GM10266 (cell line): ENCODE measurements at regions not wholly inside any gene's neighbourhood (a gene's known extent, or its start where the extent isn't known, plus 50 kb on each side); places are given as distances from the start of the nearest gene placed in this dataset.

Experiments
- DNase-seq: peaks from one replicate; pipeline ENCODE4 v3.0.0; 2012; ENCODE audit errors: extremely low spot score
- CTCF ChIP-seq: IDR thresholded peaks from 2 replicates; pipeline ENCODE4 v1.5.1; 2012; ENCODE audit warnings: mild to moderate bottlenecking, low read depth; ENCODE audit not compliant: control insufficient read depth, insufficient read depth; ENCODE audit errors: missing control alignments

- no peak for TF ChIP-seq CTCF
- no peak for DNase-seq
Measured at GRCh38 chr6:23176883-23177282, 607.5 kb downstream of the HDGFL1 start.

GRCh38 chr6:23177806-23178205, 608.4 kb downstream of the HDGFL1 start:
- TF ChIP-seq CTCF = no peak
- no peak for DNase-seq

GRCh38 chr6:23179994-23180393, 610.6 kb downstream of the HDGFL1 start:
- TF ChIP-seq CTCF = no peak
- no peak for DNase-seq

- no peak for DNase-seq
- TF ChIP-seq CTCF = no peak
Measured at GRCh38 chr6:23180504-23181293, 611.3 kb downstream of the HDGFL1 start.

- no peak for TF ChIP-seq CTCF
- DNase-seq = no peak
Measured at GRCh38 chr6:23181356-23182110, 612.2 kb downstream of the HDGFL1 start.

GRCh38 chr6:23183846-23184245, 614.5 kb downstream of the HDGFL1 start:
- no peak for DNase-seq
- TF ChIP-seq CTCF = no peak

GRCh38 chr6:23184351-23184750, 615.0 kb downstream of the HDGFL1 start:
- no peak for DNase-seq
- no peak for TF ChIP-seq CTCF
